EH (cell line): ENCODE measurements at regions not wholly inside any gene's neighbourhood (a gene's known extent, or its start where the extent isn't known, plus 50 kb on each side); places are given as distances from the start of the nearest gene placed in this dataset.

Experiments
- DNase-seq: peaks from one replicate; pipeline ENCODE4 v3.0.0-alpha.2; 2015; ENCODE audit warnings: low read depth

DNA sequence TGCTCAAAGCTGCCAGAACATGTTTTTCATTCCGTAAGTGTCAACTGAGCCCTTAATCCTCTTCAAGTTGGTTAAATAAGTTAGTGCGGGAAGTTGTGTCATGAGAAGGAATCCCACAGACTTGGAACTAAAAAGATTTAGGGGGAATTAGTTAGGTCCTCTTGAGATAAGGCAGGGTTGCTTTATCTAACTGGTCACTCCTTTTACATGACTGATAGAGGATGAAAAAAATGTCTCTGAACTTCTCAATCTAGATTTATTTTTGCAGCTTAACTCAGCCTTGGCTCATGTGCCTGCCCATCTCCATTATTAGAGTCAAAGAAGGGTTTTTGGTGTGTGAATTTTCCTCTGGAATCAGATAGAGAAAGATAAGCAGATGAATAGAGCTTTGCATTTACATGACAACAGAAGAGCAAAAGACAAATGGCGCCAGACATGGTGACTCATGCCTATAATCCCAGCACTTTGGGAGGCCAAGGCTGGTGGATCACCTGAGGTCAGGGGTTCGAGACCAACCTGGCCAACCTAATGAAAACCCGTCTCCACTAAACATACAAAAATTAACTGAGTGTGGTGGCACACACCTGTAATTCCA is 882.9 kb downstream of the RPA4 start:
- DNase-seq, result no peak

DNA sequence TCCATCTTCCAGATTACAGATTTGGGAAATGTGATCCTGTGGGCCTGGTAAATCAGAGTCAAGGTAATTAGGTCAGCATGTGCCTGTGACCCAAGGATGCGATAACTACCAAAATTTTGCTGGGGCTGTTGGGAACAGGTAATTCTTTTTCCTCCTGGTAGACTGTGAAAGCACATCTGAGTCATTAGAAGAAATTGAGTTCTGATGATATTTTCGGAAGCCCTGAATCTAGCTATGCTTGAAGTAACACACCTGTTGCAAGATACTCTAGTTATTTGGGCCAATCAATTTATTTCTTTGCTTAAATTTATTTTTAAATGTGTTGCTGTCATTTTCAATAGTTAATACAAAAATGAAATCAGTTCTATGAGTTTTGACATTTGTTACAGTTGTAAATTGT is 903.6 kb downstream of the RPA4 start:
- DNase-seq, result no peak

DNA sequence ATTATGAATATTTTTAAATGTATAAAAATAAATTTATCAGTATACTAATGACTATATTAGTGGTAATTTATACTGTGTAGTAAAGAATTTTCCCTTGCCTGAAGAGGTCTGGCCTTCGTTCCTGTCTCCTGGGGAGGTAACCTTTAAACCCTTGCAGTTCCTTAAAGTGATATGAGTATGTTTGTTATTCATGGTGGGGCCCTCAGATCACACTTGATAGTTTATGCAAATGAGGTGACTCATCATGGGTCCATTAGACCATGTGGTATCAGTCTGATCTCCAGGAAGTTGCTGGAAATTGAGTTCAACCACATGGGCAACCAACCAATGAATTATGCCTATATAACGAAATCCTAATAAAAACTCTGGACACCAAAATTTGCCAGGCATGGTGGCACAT is 904.1 kb downstream of the RPA4 start:
- DNase-seq, result no peak

GRCh38 chrX:97790850-97791249 is 907.1 kb downstream of the RPA4 start:
- DNase-seq, result no peak

DNA sequence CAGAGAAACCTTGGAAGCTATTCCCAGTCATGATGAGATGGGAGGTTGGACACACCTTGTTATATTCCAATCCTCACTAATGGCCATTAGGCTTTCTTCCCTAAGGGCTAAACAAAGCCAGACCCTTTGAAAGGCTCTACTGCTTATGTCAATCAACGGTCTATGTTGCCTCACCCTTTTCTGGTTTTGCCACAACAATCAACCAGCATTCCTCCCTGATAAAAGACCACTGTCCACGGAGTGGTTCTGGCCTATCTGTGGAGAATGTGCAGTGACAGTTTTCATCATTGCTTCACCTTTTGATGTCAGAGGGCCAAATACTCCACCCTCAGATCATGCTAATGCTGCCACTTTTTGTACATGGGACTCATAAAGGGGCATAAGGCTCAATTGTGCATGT is 913.4 kb downstream of the RPA4 start:
- DNase-seq, result no peak

- peak; percentile 73 for DNase-seq
Measured at GRCh38 chrX:97806238-97806637, 922.5 kb downstream of the RPA4 start.

DNA sequence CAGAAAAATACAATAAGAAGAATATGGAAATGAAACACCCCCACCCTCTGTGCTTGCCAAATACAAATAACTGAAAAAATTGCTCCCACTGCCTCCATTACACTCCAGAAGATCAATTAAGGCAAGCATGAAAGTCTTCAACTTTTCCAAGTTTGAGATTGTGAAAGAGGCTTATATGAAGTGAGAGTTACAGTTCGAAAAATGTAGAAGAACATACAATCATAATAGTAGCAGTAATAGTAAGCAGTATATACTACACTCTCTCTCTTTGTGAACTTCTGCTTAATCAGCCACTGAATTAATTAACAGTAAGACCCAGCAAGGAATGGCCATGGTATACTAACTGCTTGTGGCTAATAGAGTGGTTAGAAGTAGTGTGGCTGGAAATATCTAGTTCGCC is 923.2 kb downstream of the RPA4 start:
- DNase-seq, result no peak

DNA sequence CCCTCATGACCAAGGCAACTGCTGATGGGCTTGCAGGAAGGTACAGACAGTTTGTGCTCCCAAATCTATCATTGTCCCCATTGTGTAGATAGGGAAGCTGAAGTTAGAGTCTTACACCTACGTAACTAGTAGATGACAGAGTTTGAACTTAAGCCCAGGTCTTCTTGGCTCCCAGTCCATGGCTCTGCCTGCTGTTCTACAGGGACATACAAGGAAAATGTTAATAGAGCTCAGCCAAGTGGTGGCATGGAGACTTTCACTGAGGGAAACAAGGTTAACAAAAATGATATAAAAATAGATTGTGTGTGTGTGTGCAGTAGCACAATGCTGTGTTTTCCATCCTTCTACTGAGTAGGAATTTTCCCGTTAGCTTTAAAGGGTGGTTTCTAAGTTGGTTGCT is 936.5 kb downstream of the RPA4 start:
- no peak for DNase-seq

- no peak for DNase-seq
Measured at GRCh38 chrX:97828471-97828870, 944.8 kb downstream of the RPA4 start.

DNA sequence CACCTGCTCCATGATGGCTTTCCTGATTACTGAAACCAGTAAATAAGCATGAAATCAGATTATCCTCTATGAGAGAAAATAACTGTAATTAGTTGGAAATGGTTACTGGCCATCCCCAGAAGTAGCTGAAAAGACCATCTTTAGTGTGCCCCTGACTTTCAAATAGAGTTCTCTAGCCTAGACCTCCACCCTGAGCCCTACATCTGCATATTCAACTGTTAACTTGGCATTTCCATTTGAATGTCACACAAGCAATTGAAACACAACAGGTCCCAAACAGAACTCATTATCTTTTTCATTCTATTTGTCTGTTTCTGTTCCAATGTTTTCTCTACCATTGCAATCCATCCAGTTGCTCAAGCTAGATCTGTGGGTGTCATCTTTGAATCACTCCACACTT is 952.3 kb downstream of the RPA4 start:
- DNase-seq, result no peak

- no peak for DNase-seq
Measured at GRCh38 chrX:97841544-97842179, 958.0 kb downstream of the RPA4 start.

DNA sequence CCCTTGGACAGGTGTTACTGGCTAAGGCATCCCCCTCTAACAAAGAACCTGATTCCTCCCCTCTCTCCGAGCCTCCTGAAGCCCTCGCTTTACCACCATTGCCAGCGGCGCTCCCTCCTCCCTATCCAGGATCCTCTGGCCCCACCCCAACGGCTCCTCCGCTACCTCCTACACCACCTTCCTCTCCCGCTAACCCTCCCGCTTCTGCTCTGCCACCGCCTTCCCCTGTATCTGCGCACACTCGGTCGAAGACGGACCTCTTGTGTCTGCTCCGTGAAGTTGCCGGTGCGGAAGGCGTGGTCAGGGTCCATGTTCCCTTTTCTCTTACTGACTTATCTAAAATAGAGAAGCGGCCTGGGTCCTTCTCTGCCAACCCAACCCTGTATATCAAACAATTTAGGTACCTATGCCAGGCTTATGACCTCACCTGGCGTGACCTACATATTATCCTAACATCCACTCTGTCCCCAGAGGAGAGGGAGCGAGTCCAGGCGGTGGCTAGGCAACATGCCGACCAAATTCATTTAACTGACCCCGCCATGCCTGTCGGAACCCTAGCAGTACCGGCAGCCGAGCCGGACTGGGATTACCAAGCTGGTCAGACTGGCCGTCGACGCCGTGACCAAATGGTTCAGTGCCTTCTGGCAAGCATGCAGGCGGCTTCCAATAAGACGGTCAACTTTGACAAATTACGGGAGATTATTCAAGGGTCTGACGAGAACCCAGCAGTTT is 958.9 kb downstream of the RPA4 start:
- DNase-seq, result no peak

DNA sequence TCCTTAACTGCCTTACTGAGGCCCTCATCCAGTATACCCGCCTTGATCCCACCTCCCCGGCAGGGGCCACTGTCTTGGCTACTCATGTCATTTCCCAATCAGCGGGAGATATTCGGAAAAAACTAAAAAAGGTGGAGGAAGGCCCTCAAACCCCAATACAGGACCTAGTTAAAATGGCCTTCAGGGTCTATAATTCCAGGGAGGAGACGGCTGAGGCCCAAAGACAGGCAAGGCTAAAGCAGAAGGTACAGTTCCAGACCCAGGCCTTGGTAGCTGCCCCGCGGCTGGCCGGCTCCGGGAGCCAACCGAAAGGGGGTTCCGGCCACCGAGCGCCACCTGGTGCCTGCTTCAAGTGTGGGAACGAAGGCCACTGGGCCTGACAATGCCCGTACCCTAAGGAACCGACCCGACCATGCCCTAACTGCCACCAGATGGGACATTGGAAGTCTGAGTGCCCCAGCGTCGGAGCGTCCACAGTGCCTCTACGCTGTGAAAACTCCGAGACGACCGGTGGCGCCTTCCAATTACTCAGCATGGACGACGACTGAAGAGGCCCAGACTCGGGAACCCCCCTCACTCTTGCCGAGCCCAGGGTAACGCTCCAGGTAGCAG is 959.6 kb downstream of the RPA4 start:
- DNase-seq, result no peak

GRCh38 chrX:97844161-97844560 is 960.5 kb downstream of the RPA4 start:
- no peak for DNase-seq

DNA sequence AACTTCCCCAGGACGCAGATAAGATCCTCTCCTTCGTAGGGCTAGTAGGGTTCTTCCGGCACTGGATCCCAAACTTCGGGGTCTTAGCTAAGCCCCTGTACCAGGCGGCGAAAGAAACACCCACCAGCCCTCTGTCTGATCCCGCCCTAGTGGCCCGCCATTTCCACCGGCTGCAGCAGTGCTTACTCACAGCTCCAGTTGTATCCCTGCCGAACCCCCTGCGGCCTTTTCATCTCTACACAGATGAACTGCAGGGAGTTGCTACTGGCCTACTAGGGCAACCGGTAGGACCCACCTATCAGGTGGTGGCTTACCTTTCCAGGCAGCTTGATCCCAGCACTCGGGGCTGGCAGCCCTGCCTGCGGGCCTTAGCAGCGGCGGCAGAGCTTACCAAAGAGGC is 961.2 kb downstream of the RPA4 start:
- DNase-seq, result no peak

DNA sequence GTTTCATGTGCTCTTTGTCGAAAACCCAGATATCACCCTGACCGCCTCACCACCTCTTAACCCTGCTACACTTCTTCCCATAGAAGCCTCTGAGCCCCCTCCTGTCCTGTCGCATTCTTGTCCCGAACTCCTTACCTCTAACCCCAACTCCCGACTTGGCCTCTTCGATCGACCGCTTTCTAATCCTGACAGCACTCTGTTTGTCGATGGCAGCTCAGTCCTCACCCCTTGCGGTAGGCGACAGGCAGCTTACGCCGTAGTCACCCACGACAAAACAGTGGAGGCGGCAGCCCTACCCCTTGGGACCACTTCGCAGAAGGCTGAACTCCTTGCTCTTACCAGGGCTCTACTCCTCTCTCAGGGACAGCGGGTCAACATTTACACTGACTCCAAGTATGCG is 961.7 kb downstream of the RPA4 start:
- no peak for DNase-seq

GRCh38 chrX:97846228-97846627 is 962.5 kb downstream of the RPA4 start:
- no peak for DNase-seq

GRCh38 chrX:97846718-97847237 is 963.1 kb downstream of the RPA4 start:
- no peak for DNase-seq

DNA sequence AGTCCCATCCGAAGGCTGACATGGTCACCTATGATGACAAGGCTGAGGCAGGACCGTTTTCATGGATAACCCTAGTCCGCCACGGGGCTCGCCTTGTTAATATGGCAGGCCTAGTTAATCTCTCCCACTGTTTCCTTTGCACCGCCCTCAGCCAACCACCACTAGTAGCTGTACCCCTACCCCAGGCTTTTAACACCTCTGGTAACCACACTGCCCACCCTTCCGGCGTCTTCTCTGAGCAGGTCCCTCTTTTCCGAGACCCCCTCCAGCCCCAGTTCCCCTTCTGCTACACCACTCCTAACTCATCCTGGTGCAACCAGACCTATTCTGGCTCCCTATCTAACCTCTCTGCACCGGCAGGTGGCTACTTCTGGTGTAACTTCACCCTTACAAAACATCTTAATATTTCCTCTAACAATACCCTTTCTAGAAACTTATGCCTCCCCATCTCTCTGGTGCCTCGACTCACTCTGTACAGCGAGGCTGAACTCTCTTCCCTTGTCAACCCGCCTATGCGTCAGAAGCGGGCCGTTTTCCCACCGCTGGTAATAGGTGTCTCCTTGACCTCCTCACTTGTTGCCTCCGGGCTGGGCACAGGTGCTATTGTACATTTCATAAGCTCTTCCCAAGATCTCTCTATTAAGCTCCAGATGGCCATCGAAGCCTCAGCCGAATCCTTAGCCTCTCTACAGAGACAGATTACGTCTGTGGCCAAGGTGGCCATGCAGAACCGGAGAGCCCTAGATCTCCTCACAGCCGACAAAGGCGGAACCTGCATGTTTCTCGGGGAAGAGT is 964.4 kb downstream of the RPA4 start:
- DNase-seq, result no peak

GRCh38 chrX:97849951-97850350 is 966.2 kb downstream of the RPA4 start:
- no peak for DNase-seq

DNA sequence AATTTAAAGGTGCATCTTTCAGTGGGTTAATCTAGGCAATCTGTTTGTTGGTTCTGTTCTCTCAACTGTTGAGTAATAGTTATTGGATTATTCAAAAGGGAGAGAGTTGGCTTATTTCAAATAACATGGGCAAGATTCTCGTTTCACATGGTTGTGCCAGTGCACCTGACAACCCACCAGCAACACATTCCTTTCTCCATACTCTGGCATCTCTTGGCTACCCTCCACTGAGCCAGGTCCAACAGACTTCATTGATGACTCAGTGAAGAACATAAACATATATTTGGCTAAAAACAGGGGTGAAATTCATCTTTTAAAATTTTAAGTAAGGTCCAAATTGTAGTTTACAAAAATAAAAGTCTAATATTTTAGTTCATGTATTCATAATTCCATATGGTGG is 967.2 kb downstream of the RPA4 start:
- DNase-seq, result no peak

DNA sequence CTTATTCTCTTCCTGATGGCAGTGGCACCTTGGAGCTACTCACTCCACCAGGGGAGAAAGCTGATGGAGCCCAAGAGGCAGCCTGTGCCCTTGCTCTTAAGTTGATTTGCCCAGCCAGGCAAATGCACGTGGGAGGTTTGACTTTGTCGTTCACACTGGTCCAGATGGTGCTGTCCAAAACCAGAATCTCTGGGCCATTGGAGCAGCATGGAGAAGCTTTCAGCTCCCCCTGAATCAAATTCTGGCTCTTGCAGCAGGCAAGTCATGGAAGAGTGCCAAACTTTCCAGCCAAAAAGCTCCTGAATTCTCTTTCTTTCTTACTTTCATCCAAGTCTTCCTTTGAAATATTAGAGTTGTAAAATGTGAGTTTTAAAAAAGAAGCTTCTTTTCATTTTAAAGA is 970.4 kb downstream of the RPA4 start:
- no peak for DNase-seq
